GM12891 (cell line): ENCODE measurements at regions not wholly inside any gene's neighbourhood (a gene's known extent, or its start where the extent isn't known, plus 50 kb on each side); places are given as distances from the start of the nearest gene placed in this dataset.

Experiments used
- DNase-seq: peaks from one replicate; pipeline ENCODE4 v3.0.0; 2011; ENCODE audit warnings: low spot score; ENCODE audit not compliant: insufficient read length
- FAIRE-seq: peaks from 2 replicates; lab custom pipeline; 2011; peaks lifted over from hg19 to GRCh38; lab: Jason Lieb, UNC
- PAX5 ChIP-seq: IDR thresholded peaks from 2 replicates; pipeline ENCODE4 v1.6.1; 2011; ENCODE audit warnings: low read length, moderate library complexity, mild to moderate bottlenecking; ENCODE audit not compliant: insufficient read depth, severe bottlenecking
- POLR2A ChIP-seq: IDR thresholded peaks from 2 replicates; pipeline ENCODE4 v1.6.1; 2011; ENCODE audit warnings: low read depth, low read length, control low read depth
- POLR2AphosphoS5 ChIP-seq: IDR thresholded peaks from 2 replicates; pipeline ENCODE4 v1.6.1; 2011; ENCODE audit warnings: low read depth, low read length, control low read depth
- POU2F2 ChIP-seq: IDR thresholded peaks from 2 replicates; pipeline ENCODE4 v1.6.1; 2011; ENCODE audit warnings: low read depth, mild to moderate bottlenecking, control low read depth, low read length, moderate library complexity
- SPI1 ChIP-seq: IDR thresholded peaks from 2 replicates; pipeline ENCODE4 v1.6.1; 2011; ENCODE audit warnings: low read depth, low read length, control low read depth
- TAF1 ChIP-seq: IDR thresholded peaks from 2 replicates; pipeline ENCODE4 v1.6.1; 2011; ENCODE audit warnings: low read depth, low read length, control low read depth

GRCh38 chr12:14264316-14264715 is 101.2 kb upstream of the ATF7IP start:
- no peak for FAIRE-seq
- TF ChIP-seq PAX5 (no peak), POLR2AphosphoS5 (no peak), POLR2A (no peak), POU2F2 (no peak), SPI1 (no peak), TAF1 (no peak)
- no peak for DNase-seq

- no peak for DNase-seq
- FAIRE-seq: no peak
- TF ChIP-seq PAX5: no peak
- no peak for TF ChIP-seq TAF1
- TF ChIP-seq POU2F2: no peak
- no peak for TF ChIP-seq POLR2AphosphoS5
- no peak for TF ChIP-seq SPI1
- TF ChIP-seq POLR2A: no peak
Observed at GRCh38 chr12:14264778-14265177, 100.7 kb upstream of the ATF7IP start.

DNA sequence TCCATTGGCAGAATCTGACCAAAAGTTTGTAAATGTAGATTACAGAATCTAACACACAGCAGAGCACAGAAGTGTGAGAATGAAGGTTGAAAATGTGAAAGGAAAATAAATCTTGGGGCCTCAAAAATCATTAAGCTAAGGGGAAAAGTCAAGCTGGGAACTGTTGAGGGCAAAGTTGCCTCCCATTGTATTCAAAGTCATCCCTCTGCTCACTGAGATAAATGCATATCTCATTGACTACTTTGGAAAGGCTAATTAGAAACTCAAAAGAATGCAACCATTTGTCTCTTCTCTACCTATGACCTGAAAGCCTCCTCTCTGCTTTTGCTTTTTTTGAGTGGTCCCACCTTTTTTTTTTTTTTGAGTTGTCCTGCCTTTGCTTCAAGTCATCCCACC is 97.4 kb upstream of the ATF7IP start:
- FAIRE-seq (no peak), DNase-seq (no peak)
- TF ChIP-seq TAF1 (no peak), POLR2AphosphoS5 (no peak), POLR2A (no peak), PAX5 (no peak), SPI1 (no peak), POU2F2 (no peak)

DNA sequence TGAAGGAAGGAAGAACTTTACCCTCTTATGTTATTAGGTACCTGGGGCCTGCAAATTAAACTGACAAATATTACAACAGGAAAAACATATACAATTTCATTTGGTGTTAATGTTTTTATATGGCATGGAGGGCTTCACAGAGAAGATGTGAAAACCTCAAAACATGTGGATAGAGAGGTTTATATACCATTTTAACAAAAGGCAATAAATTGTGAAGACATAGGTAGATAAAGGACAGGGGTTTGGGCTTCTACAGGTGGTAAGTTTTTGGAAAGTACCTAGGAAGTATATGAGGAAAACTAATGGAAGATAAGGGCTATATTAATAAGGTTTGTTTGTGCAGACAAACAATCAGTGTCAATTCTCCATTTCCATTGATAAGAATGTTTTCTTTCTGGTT is 95.1 kb upstream of the ATF7IP start:
- no peak for FAIRE-seq
- DNase-seq: no peak
- TF ChIP-seq PAX5: no peak
- TF ChIP-seq POLR2AphosphoS5: no peak
- no peak for TF ChIP-seq POU2F2
- no peak for TF ChIP-seq SPI1
- TF ChIP-seq TAF1: no peak
- TF ChIP-seq POLR2A: no peak

GRCh38 chr12:14272956-14273912 is 92.2 kb upstream of the ATF7IP start:
- no peak for DNase-seq
- peak; percentile 74 for FAIRE-seq
- TF ChIP-seq SPI1: no peak
- TF ChIP-seq POU2F2: no peak
- TF ChIP-seq PAX5: no peak
- TF ChIP-seq POLR2AphosphoS5: no peak

DNA sequence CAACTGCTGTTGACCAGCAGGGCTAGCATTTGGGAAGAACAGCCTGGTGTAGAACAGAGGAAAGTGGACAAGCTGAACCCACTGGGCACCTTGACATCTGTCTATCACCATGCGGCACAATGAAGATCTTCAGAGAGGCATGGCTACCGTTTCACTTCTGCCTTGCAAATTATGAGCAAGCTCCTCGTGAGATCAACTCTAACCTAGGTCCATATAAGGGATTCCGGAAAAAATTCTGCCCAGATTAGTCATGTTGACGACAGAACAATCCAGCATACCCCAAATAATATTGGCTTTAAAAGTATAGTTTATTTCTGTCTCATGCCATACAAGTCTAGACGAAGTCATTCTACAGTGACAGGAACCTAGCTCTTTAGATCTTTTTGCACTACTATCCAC is 91.6 kb upstream of the ATF7IP start:
- TF ChIP-seq POU2F2 (no peak), PAX5 (no peak), TAF1 (no peak), SPI1 (no peak), POLR2A (no peak), POLR2AphosphoS5 (no peak)
- FAIRE-seq: peak; percentile 13
- DNase-seq: no peak

DNA sequence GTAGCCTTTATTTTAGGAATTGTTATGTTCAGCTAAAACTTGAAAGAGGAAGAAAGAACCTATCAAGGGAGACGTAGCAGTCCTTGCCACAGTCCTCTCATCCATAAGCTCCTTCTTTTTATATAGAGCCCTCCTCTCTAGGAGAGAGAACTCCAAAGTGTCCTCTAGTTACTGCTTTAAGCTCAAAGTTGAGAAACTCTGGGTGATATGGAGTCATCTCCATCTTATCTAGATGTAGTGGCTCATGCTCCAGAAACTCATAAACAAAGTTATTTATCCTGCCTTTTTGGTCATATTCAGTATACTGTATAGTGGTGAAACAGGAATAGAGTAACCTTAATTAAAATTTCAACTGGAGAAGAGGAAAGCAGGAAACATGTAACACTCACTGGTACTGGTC is 90.4 kb upstream of the ATF7IP start:
- TF ChIP-seq POU2F2: no peak
- TF ChIP-seq POLR2AphosphoS5: no peak
- no peak for TF ChIP-seq POLR2A
- no peak for TF ChIP-seq TAF1
- TF ChIP-seq PAX5: no peak
- TF ChIP-seq SPI1: no peak
- FAIRE-seq (no peak), DNase-seq (no peak)

- TF ChIP-seq POU2F2: no peak
- TF ChIP-seq POLR2A: no peak
- no peak for TF ChIP-seq POLR2AphosphoS5
- TF ChIP-seq TAF1: no peak
- TF ChIP-seq PAX5: no peak
- no peak for TF ChIP-seq SPI1
- DNase-seq: no peak
- FAIRE-seq: no peak
Observed at GRCh38 chr12:14275886-14276285, 89.6 kb upstream of the ATF7IP start.

DNA sequence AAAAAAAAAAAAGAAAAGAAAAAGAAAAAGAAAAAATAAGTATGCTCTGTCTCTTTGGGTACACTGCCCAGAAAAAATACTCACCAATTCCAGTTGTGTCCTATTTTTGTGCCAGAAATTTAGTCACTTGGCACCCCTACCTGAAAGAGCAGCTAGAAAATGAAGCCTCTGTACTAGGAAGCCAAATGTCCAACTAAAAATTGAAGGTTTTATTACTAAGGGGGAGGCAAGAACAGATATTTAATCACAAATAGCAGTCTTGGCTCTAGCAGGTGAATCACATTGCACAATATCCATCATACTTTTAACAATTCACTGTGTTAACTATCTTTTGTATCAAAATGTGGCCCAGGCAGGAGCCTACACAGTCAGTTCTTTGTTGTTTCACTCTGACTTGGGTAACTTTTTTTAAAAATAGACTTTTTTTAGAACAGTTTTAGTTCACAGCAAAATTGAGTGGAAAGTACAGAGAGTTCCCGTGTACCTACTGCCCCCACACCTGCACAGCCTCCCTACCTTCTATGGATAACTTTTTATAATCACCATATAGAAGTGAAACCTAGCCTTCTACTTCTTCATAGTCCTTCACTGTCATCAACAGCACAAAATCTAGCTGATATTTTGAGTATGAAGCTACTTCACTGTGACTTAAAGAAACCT is 87.1 kb upstream of the ATF7IP start:
- TF ChIP-seq PAX5 (no peak), TAF1 (no peak), POU2F2 (no peak), POLR2A (no peak), POLR2AphosphoS5 (no peak), SPI1 (peak; percentile 24; the same call in 1 of the 2 replicates)
- DNase-seq: no peak
- peak; percentile 85 for FAIRE-seq
